GM23338 (cell line): ENCODE measurements at regions not wholly inside any gene's neighbourhood (a gene's known extent, or its start where the extent isn't known, plus 50 kb on each side); places are given as distances from the start of the nearest gene placed in this dataset.

Source experiments
- ATAC-seq: fragments of 200-7000 bp; cut with Tn5 transposase; 3 replicates; pipeline ENCODE4 v1.9.1; 2020
- DNase-seq: peaks from one replicate; pipeline ENCODE4 v3.0.0-alpha.2; 2015; ENCODE audit warnings: low spot score
- H2AFZ ChIP-seq: fragments of 200-600 bp; sonication (generic); 2 replicates; pipeline ENCODE4 v1.8.0; 2016; ENCODE audit warnings: antibody characterized with exemption, mild to moderate bottlenecking, moderate library complexity
- H3F3A ChIP-seq: fragments of 200-600 bp; sonication (generic); replicated peaks from 2 replicates; pipeline ENCODE4 v1.8.0; 2017; ENCODE audit warnings: antibody characterized with exemption, mixed run types, low read depth
- H3K27ac ChIP-seq: fragments of 200-600 bp; sonication (generic); 2 replicates; pipeline ENCODE4 v1.6.1; 2016; ENCODE audit warnings: low read depth
- H3K27me3 ChIP-seq: fragments of 200-600 bp; sonication (generic); 2 replicates; pipeline ENCODE4 v1.8.0; 2016; ENCODE audit warnings: mild to moderate bottlenecking, mixed run types, moderate library complexity; ENCODE audit not compliant: insufficient read depth
- H3K36me3 ChIP-seq: fragments of 200-600 bp; sonication (generic); 2 replicates; pipeline ENCODE4 v1.8.0; 2016; ENCODE audit warnings: mild to moderate bottlenecking; ENCODE audit not compliant: insufficient read depth
- H3K4me1 ChIP-seq: fragments of 200-600 bp; sonication (generic); 2 replicates; pipeline ENCODE4 v1.8.0; 2016; ENCODE audit warnings: mild to moderate bottlenecking, moderate library complexity; ENCODE audit not compliant: insufficient read depth
- H3K4me2 ChIP-seq: fragments of 200-600 bp; sonication (generic); 2 replicates; pipeline ENCODE4 v1.7.1; 2017; ENCODE audit warnings: mixed run types
- H3K4me3 ChIP-seq: fragments of 200-600 bp; sonication (generic); 2 replicates; pipeline ENCODE4 v1.6.1; 2016; ENCODE audit warnings: mixed run types
- H3K79me2 ChIP-seq: fragments of 200-600 bp; sonication (generic); replicated peaks from 2 replicates; pipeline ENCODE4 v1.8.0; 2017; ENCODE audit warnings: mild to moderate bottlenecking; ENCODE audit not compliant: insufficient read depth
- H3K9me2 ChIP-seq: fragments of 200-600 bp; sonication (generic); 2 replicates; pipeline ENCODE4 v1.8.0; 2017; ENCODE audit not compliant: insufficient read depth
- H4K20me1 ChIP-seq: fragments of 200-600 bp; sonication (generic); replicated peaks from 2 replicates; pipeline ENCODE4 v1.8.0; 2017; ENCODE audit warnings: mild to moderate bottlenecking; ENCODE audit not compliant: insufficient read depth
- H3K27ac Mint-ChIP-seq: 2 replicates; pipeline ENCODE4 v1.8.0; 2020; ENCODE audit warnings: inconsistent platforms, mild to moderate bottlenecking, moderate library complexity, mixed read lengths
- H3K27me3 Mint-ChIP-seq: 3 replicates; pipeline ENCODE4 v1.8.0; 2022; ENCODE audit warnings: low read depth, mild to moderate bottlenecking, moderate library complexity, mixed read lengths, inconsistent platforms; ENCODE audit not compliant: insufficient read depth, poor library complexity
- H3K36me3 Mint-ChIP-seq: 3 replicates; pipeline ENCODE4 v1.8.0; 2021; ENCODE audit warnings: low read depth, mild to moderate bottlenecking, inconsistent platforms, moderate library complexity, mixed read lengths
- H3K4me1 Mint-ChIP-seq: 3 replicates; pipeline ENCODE4 v1.8.0; 2020; ENCODE audit warnings: mild to moderate bottlenecking, inconsistent platforms, mixed read lengths
- H3K4me3 Mint-ChIP-seq: 3 replicates; pipeline ENCODE4 v1.8.0; 2021; ENCODE audit warnings: moderate library complexity, mild to moderate bottlenecking, inconsistent platforms, mixed read lengths
- H3K9me3 Mint-ChIP-seq: 3 replicates; pipeline ENCODE4 v1.8.0; 2020; ENCODE audit warnings: moderate library complexity, mild to moderate bottlenecking, inconsistent platforms, mixed read lengths
- CREB1 ChIP-seq: fragments of 250-450 bp; sonication (Bioruptor Pico); IDR thresholded peaks from 2 replicates; pipeline ENCODE4 v1.5.0; 2020; ENCODE audit warnings: low read depth, mild to moderate bottlenecking, moderate library complexity
- EZH2 ChIP-seq: fragments of 200-600 bp; sonication (generic); IDR thresholded peaks from one replicate; pipeline ENCODE4 v1.8.0; 2017; ENCODE audit warnings: antibody characterized with exemption, mild to moderate bottlenecking, low read depth; ENCODE audit not compliant: unreplicated experiment
- EZH2phosphoT487 ChIP-seq: fragments of 200-600 bp; sonication (generic); IDR thresholded peaks from one replicate; pipeline ENCODE4 v1.8.1; 2018; ENCODE audit warnings: antibody characterized with exemption; ENCODE audit not compliant: unreplicated experiment
- JUNB ChIP-seq: IDR thresholded peaks from one replicate; pipeline ENCODE4 v1.6.1; 2016; ENCODE audit warnings: antibody characterized with exemption; ENCODE audit not compliant: unreplicated experiment
- NANOG ChIP-seq: IDR thresholded peaks from 2 replicates; pipeline ENCODE4 v1.6.1; 2016; ENCODE audit warnings: antibody characterized with exemption, borderline replicate concordance
- POLR2AphosphoS5 ChIP-seq: IDR thresholded peaks from 2 replicates; pipeline ENCODE4 v1.6.1; 2016; ENCODE audit warnings: antibody characterized with exemption, low read depth
- STAT1 ChIP-seq: IDR thresholded peaks from one replicate; pipeline ENCODE4 v1.6.1; 2016; ENCODE audit warnings: antibody characterized with exemption; ENCODE audit not compliant: unreplicated experiment
- ZNF114 ChIP-seq: fragments of 250-450 bp; sonication (Bioruptor Pico); IDR thresholded peaks from 2 replicates; pipeline ENCODE4 v1.5.0; 2020; ENCODE audit warnings: mild to moderate bottlenecking, moderate library complexity
- ZNF331 ChIP-seq: fragments of 250-450 bp; sonication (Bioruptor Pico); IDR thresholded peaks from 2 replicates; pipeline ENCODE4 v1.5.0; 2020; ENCODE audit warnings: low read depth, mild to moderate bottlenecking, moderate library complexity
- TF ChIP-seq, protein P1 (sequence below): fragments of 250-450 bp; sonication (Bioruptor Pico); IDR thresholded peaks from 2 replicates; pipeline ENCODE4 v1.5.0; 2020; ENCODE audit warnings: mild to moderate bottlenecking, moderate library complexity
- TF ChIP-seq, protein P2 (sequence below), 2 experiments: fragments of 200-600 bp in 1 of 2; sonication (generic) in 1 of 2; conservative IDR thresholded peaks; 2 replicates each; pipeline versions ENCODE4 v1.5.1 to v1.6.1; 2016 to 2017; ENCODE audit warnings: antibody characterized with exemption in 2 of 2, low read depth in 2 of 2, mild to moderate bottlenecking in 2 of 2, moderate library complexity in 1 of 2
- TF ChIP-seq, protein P3 (sequence below): IDR thresholded peaks from 2 replicates; pipeline ENCODE4 v1.6.1; 2016; ENCODE audit warnings: antibody characterized with exemption
- TF ChIP-seq, protein P4 (sequence below): IDR thresholded peaks from one replicate; pipeline ENCODE4 v1.6.1; 2018; ENCODE audit warnings: antibody characterized with exemption; ENCODE audit not compliant: unreplicated experiment

DNA sequence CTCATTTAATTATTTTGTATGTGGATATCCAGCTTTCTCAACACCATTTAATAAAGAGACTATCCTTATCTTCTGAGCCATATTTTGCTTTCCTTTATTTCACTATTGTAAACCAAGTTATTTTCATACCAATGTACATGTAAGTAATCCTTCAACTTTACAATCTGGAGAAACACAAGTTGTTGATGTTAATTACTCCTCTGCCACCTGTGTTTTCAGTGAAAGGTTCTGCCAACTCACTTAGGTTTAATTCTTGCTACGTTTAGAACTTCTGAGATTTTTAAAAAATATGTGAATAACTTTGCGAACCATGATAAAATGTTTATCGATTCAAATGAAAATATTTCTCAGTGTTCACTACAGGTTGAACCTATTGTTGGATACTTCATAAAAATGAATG lies 244.4 kb downstream of the CDH7 start:
- Histone ChIP-seq H3K27me3 (no peaks in the 10 kb centered on the region), H3K9me2 (no peaks in the 10 kb centered on the region), H3K27ac (no peak overlapping the region), H3K4me1 (peaks cover 5% of the 10 kb centered on the region), H3K4me3 (no peak overlapping the region), H2AFZ (no peak overlapping the region), H4K20me1 (no peaks in the 10 kb centered on the region), H3K79me2 (no peaks in the 10 kb centered on the region), H3F3A (no peaks in the 10 kb centered on the region), H3K4me2 (no peak overlapping the region), H3K36me3 (no peaks in the 10 kb centered on the region)
- Mint-ChIP-seq H3K27me3 (no peaks in the 10 kb centered on the region), H3K9me3 (no peaks in the 10 kb centered on the region), H3K36me3 (no peaks in the 10 kb centered on the region), H3K27ac (no peak overlapping the region), H3K4me1 (peaks cover 9% of the 10 kb centered on the region; the same call in 1 of the 3 replicates), H3K4me3 (no peak overlapping the region)
- TF ChIP-seq EZH2phosphoT487 (no peak), JUNB (no peak), POLR2AphosphoS5 (no peak), ZNF331 (CRISPR knock-in tag) (no peak), ZNF114 (CRISPR knock-in tag) (no peak), EZH2 (no peak), STAT1 (no peak), CREB1 (CRISPR knock-in tag) (no peak), NANOG (no peak)
- TF ChIP-seq, protein P1, sequence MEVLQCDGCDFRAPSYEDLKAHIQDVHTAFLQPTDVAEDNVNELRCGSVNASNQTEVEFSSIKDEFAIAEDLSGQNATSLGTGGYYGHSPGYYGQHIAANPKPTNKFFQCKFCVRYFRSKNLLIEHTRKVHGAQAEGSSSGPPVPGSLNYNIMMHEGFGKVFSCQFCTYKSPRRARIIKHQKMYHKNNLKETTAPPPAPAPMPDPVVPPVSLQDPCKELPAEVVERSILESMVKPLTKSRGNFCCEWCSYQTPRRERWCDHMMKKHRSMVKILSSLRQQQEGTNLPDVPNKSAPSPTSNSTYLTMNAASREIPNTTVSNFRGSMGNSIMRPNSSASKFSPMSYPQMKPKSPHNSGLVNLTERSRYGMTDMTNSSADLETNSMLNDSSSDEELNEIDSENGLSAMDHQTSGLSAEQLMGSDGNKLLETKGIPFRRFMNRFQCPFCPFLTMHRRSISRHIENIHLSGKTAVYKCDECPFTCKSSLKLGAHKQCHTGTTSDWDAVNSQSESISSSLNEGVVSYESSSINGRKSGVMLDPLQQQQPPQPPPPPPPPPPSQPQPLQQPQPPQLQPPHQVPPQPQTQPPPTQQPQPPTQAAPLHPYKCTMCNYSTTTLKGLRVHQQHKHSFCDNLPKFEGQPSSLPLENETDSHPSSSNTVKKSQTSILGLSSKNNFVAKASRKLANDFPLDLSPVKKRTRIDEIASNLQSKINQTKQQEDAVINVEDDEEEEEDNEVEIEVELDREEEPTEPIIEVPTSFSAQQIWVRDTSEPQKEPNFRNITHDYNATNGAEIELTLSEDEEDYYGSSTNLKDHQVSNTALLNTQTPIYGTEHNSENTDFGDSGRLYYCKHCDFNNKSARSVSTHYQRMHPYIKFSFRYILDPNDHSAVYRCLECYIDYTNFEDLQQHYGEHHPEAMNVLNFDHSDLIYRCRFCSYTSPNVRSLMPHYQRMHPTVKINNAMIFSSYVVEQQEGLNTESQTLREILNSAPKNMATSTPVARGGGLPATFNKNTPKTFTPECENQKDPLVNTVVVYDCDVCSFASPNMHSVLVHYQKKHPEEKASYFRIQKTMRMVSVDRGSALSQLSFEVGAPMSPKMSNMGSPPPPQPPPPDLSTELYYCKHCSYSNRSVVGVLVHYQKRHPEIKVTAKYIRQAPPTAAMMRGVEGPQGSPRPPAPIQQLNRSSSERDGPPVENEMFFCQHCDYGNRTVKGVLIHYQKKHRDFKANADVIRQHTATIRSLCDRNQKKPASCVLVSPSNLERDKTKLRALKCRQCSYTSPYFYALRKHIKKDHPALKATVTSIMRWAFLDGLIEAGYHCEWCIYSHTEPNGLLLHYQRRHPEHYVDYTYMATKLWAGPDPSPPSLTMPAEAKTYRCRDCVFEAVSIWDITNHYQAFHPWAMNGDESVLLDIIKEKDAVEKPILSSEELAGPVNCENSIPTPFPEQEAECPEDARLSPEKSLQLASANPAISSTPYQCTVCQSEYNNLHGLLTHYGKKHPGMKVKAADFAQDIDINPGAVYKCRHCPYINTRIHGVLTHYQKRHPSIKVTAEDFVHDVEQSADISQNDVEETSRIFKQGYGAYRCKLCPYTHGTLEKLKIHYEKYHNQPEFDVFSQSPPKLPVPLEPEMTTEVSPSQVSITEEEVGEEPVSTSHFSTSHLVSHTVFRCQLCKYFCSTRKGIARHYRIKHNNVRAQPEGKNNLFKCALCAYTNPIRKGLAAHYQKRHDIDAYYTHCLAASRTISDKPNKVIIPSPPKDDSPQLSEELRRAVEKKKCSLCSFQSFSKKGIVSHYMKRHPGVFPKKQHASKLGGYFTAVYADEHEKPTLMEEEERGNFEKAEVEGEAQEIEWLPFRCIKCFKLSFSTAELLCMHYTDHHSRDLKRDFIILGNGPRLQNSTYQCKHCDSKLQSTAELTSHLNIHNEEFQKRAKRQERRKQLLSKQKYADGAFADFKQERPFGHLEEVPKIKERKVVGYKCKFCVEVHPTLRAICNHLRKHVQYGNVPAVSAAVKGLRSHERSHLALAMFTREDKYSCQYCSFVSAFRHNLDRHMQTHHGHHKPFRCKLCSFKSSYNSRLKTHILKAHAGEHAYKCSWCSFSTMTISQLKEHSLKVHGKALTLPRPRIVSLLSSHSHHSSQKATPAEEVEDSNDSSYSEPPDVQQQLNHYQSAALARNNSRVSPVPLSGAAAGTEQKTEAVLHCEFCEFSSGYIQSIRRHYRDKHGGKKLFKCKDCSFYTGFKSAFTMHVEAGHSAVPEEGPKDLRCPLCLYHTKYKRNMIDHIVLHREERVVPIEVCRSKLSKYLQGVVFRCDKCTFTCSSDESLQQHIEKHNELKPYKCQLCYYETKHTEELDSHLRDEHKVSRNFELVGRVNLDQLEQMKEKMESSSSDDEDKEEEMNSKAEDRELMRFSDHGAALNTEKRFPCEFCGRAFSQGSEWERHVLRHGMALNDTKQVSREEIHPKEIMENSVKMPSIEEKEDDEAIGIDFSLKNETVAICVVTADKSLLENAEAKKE (CRISPR knock-in tag) = no peak
- TF ChIP-seq, protein P2, sequence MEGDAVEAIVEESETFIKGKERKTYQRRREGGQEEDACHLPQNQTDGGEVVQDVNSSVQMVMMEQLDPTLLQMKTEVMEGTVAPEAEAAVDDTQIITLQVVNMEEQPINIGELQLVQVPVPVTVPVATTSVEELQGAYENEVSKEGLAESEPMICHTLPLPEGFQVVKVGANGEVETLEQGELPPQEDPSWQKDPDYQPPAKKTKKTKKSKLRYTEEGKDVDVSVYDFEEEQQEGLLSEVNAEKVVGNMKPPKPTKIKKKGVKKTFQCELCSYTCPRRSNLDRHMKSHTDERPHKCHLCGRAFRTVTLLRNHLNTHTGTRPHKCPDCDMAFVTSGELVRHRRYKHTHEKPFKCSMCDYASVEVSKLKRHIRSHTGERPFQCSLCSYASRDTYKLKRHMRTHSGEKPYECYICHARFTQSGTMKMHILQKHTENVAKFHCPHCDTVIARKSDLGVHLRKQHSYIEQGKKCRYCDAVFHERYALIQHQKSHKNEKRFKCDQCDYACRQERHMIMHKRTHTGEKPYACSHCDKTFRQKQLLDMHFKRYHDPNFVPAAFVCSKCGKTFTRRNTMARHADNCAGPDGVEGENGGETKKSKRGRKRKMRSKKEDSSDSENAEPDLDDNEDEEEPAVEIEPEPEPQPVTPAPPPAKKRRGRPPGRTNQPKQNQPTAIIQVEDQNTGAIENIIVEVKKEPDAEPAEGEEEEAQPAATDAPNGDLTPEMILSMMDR (conservative IDR thresholded peaks at IDR 0.05; ENCODE audit: low read depth in 2 of 2) = no peak
- TF ChIP-seq, protein P3, sequence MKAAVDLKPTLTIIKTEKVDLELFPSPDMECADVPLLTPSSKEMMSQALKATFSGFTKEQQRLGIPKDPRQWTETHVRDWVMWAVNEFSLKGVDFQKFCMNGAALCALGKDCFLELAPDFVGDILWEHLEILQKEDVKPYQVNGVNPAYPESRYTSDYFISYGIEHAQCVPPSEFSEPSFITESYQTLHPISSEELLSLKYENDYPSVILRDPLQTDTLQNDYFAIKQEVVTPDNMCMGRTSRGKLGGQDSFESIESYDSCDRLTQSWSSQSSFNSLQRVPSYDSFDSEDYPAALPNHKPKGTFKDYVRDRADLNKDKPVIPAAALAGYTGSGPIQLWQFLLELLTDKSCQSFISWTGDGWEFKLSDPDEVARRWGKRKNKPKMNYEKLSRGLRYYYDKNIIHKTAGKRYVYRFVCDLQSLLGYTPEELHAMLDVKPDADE = no peak
- TF ChIP-seq, protein P4, sequence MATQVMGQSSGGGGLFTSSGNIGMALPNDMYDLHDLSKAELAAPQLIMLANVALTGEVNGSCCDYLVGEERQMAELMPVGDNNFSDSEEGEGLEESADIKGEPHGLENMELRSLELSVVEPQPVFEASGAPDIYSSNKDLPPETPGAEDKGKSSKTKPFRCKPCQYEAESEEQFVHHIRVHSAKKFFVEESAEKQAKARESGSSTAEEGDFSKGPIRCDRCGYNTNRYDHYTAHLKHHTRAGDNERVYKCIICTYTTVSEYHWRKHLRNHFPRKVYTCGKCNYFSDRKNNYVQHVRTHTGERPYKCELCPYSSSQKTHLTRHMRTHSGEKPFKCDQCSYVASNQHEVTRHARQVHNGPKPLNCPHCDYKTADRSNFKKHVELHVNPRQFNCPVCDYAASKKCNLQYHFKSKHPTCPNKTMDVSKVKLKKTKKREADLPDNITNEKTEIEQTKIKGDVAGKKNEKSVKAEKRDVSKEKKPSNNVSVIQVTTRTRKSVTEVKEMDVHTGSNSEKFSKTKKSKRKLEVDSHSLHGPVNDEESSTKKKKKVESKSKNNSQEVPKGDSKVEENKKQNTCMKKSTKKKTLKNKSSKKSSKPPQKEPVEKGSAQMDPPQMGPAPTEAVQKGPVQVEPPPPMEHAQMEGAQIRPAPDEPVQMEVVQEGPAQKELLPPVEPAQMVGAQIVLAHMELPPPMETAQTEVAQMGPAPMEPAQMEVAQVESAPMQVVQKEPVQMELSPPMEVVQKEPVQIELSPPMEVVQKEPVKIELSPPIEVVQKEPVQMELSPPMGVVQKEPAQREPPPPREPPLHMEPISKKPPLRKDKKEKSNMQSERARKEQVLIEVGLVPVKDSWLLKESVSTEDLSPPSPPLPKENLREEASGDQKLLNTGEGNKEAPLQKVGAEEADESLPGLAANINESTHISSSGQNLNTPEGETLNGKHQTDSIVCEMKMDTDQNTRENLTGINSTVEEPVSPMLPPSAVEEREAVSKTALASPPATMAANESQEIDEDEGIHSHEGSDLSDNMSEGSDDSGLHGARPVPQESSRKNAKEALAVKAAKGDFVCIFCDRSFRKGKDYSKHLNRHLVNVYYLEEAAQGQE = no peak
- ATAC-seq (no peak), DNase-seq (no peak)
